Erythroblast (primary cell): ENCODE measurements at regions not wholly inside any gene's neighbourhood (a gene's known extent, or its start where the extent isn't known, plus 50 kb on each side); places are given as distances from the start of the nearest gene placed in this dataset.

Experiments
- DNase-seq, 2 experiments: peaks; one replicate each; lab custom pipeline; 2025; lab: John Stamatoyannopoulos, UW
- GATA1 ChIP-seq: IDR thresholded peaks from 2 replicates; pipeline ENCODE4 v1.6.1; 2011; ENCODE audit warnings: low read depth, mild to moderate bottlenecking, control low read depth, low read length, moderate library complexity
- POLR2A ChIP-seq: IDR thresholded peaks from 2 replicates; pipeline ENCODE4 v1.6.1; 2011; ENCODE audit warnings: mild to moderate bottlenecking, low read length

DNA sequence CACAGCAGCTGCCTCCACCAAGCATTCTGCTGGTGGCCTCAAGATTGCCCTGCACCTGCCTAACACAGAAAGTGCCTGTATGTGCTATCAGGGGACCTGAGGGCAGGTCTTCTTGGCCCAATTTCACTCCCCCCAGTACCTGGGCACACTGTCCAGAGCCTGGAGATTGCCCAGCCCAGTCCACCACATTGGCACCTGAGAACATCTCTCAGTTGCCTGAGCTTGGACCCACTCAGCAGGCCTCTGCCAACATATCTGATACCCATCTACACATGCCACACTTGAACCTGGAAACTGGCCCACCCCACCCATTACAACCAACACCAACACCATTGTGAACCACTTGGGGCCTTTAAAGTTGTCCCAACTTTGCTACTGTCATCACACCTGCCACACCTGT is 1523.1 kb upstream of the CDH9 start:
- TF ChIP-seq GATA1 (no peak), POLR2A (no peak)
- DNase-seq, result no peak

DNA sequence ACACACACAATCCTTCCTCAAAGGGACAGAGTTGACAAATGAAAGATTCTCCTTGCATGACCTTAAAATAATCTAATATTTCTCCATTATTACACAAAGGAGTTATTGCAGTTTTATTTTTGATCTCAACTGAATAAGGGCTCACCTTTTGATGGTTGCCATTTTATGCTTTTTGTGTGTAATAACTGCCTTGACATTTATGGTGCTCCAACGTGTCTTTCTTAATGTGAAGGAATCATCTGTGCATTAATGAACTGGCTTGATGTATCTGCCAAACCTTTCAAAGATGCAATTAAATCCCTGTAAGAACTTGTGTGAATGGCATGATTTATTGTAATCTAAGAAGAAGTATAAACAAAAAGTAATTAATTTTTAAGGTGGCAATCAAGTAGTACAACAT is 1519.8 kb upstream of the CDH9 start:
- TF ChIP-seq POLR2A (no peak), GATA1 (no peak)
- no peak for DNase-seq

DNA sequence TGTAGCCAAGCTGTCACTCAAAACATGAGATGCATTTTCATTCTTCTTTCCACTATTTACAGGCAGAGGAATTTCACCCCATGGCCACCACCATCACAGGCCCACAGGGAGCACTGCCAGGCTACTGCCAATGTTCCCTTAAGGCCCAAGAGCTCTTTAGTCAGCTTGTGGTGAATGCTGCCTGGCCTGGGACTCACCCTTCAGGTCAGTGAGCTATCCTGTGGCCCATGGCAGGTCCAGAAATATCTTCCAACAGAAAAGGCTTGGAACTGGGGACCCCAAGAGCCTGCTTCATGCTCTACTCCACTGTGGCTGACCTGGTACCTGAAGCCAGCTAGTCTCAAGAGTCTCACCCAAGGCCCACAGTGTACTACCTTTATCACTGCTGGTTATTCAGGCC is 1518.7 kb upstream of the CDH9 start:
- TF ChIP-seq GATA1, result no peak
- TF ChIP-seq POLR2A, result no peak
- DNase-seq, result no peak

DNA sequence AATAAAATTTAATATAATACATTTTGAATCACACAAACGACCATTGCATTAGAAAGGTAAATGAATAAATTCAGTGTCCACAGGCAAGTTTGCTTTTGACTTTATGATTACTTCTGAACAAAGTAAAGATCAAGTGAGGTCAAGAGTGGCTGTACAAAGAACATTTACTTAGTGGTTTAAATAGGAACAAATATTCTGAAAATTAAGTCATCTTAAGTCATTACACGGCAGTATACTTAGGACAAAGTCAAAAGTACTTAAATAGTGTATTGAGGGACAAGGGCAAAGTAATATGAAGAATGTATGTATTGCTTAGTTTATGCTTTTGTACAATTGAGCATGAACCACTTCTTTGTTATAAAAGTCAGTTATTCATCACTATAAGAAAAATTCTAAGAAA is 1511.2 kb upstream of the CDH9 start:
- no peak for TF ChIP-seq POLR2A
- TF ChIP-seq GATA1, result no peak
- no peak for DNase-seq

DNA sequence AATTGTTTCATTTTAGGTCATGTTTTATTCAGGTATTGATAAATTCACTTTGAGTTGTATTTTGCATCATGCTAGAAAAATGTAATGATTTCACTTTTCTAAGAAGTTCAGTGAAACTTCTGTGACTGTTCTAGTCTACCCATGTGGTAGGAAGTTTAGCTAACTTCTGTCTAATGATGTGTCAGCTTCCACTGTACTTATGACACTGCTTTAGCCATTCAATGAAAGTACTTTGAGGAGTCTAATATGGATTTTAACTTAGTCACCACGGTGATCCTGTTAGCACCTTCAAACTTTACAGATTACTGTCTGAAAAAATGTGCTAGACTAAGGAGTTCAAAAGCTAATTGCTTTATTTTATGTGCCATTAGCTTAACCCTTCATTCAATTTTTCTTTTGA is 1510.5 kb upstream of the CDH9 start:
- no peak for TF ChIP-seq POLR2A
- TF ChIP-seq GATA1, result no peak
- no peak for DNase-seq

DNA sequence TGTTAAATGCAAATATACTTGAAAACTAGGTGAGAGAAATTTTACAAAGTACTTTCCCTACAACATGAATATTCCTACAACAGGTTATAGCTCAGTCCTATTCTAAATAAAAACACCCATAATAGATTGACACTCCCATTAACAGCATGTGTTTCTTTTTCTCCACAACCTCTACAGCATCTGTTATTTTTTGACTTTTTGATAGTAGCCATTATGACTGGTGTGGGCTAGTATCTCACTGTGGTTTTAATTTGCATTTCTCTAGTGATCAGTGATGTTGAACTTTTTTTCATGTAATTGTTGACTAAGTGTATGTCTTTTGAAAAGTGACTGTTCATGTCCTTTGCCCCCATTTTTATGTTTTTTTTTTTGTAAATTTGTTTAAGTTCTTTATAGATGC is 1506.1 kb upstream of the CDH9 start:
- no peak for TF ChIP-seq POLR2A
- TF ChIP-seq GATA1, result no peak
- DNase-seq, result no peak

DNA sequence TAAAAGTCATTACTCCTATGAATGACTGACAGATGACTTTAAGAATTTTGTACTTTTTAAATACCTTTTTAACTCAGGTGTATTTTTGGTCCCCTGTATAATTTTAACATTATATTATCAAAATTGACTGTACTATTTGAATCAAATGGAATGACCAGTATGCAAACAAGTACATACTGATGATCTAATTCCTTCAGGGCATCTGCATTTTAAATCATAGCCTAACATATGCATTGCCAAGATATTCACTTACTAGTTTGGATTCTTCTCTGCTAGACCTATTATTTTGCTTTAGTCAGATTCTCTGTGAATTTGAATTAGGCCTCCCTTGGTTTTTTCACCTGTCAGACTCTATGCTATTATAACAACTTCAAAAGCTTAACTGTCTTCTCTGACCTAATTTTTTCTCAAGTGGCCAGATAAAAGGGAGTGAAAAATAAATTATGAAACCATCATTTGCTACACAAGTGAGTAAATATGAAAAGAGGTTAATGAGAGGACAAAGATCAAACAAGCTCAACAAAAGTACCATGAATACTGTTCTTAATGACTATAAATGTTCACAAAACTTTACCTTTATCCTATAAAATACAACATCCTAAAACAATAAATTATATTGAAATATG is 1505.2 kb upstream of the CDH9 start:
- no peak for TF ChIP-seq POLR2A
- TF ChIP-seq GATA1, result no peak
- DNase-seq, result no peak

DNA sequence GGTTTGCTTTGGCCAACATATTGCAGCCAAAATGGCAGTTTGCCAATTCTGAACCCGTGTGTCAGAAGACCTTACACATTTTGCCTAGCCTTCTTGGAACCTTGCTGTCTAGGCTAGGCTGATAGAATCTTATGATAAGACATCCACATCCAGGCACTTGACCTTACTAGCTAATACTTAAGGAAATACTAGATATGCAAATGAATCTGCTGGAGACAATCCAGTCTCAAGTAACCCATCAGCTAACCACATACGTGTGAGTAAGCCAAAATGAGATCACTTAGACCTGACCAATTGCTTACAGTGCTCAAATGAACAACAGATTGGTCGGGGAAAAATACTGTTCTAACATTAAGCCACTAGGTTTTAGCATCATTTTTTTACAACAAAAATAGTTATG is 1504.6 kb upstream of the CDH9 start:
- no peak for DNase-seq
- TF ChIP-seq GATA1 (no peak), POLR2A (no peak)

DNA sequence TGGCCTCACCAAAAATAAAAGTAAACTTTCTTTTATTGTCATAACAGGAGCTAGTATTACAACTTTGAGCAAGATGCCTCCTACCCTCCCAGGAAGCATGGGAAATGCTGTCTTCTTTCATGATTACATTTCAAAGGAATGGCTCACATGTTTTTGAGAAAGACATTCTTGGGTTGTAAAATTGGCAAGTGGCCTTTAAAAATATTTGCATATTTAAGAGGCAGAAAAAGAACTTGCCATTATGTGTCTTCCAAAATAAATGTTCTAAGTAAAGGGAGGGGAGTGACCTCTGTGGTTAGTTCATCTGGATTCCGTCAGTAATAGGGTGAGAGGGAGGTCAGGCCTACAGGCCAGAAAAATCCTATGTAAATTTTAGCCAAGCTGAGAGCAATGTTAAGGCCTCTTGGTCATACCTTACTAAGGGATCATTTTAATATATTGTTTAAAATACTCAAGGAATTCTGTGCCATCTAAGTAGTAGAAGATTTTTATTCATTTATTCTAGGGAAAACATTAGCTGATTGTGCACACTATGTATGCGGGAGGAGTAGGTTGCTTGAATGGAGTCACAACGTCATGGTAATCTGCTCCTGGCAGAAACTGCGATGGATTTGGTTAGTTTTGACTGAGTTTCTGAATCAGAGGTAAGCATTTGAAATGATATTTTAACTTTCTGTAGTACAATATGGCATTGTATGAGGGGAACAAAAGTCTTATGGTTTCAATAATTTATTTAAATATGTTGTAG is 1485.7 kb upstream of the CDH9 start:
- TF ChIP-seq POLR2A (no peak), GATA1 (no peak)
- no peak for DNase-seq

DNA sequence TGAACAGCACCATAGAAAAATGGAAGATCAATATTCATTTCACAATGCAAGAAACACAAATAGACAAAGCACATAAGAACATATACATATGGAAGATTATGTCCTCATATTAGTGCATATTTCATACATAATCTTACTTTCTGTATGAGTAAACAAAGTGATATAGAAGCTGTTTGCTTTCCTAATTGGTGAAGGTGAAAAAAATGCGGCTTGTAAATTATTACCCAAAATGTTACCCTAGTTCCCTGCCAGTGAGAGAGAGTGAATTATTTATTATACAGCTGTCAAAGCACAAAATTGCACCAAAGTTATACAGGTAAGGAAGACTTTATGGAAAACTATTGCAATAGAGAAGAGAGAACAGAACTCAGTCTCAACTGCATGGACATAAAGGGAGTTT is 1485.0 kb upstream of the CDH9 start:
- no peak for TF ChIP-seq GATA1
- TF ChIP-seq POLR2A, result no peak
- DNase-seq, result no peak

DNA sequence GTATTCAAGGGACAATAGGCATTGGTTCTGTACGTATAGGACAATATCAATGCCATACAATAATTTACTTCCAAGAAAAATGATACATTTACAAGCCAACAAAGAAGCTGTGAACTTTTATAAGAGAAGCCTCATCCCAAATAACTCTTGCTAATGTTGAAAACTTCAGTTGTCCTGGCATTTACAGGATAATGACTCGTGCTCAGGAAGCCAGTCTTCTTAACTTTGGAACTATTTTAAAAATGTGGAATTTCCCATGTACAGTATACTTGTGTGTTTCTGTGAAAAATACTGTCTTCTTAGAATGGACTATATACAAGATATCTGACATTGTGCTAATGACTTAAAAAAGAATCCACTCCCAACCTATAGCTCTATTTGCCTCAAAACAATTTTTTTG is 1479.3 kb upstream of the CDH9 start:
- DNase-seq, result no peak
- TF ChIP-seq GATA1 (no peak), POLR2A (no peak)

DNA sequence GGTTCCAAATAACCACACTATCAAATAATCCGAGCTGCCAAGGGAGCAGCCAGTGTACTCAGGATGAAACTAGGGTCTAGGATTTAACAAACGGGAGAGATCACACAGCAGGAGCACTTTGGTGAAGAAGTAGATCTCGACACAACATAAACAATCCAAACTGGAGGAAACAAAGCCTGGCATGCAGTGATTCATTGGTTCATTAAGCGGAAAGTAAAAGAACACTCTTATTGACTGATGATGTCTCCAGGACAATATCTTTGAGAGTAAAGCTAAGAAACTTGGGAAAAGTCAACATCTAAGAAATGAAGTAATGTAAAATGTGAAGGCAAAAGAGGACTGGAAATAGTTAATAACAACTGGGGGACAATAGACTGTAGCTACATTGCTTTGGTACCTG is 1478.3 kb upstream of the CDH9 start:
- no peak for DNase-seq
- TF ChIP-seq POLR2A (no peak), GATA1 (no peak)

DNA sequence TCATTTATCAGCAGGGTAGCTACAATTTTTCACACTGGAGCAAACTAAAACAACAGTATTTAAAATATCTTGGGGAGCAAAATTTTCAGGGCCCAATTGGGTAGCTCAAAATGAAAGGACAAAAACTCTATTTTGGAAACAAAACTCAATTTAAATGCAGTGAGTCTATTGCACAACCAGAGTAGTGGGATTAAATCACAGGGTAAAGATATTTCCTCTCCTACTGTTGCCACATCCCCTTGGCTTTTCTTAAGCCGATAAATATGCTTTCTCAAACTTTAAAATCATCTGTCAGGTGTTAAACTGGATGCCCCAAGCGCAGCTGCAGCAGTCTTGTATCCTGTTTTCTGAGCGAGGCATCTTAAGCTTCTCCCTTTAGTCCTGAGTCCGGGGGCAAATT is 1474.3 kb upstream of the CDH9 start:
- TF ChIP-seq POLR2A, result no peak
- TF ChIP-seq GATA1, result no peak
- DNase-seq, result no peak

DNA sequence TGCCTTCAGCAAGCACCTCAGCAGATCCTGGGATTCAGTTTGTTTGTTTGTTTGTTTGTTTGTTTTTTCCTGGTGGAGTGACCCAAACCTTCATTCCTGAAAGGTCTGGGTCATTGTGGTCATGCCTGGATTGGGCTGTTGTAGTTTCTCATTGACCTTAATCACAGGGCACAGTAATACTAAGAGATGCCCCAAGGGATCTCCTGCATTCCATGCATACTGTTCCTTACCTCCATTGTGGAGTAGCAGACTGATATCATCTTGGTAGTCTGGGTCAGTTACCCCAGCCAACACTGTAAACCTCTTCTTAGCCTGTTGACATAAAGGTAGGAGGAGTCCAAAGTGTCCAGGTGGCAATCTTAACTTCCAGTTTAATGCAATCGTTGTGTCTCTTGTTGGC is 1466.7 kb upstream of the CDH9 start:
- TF ChIP-seq POLR2A, result no peak
- no peak for TF ChIP-seq GATA1
- DNase-seq, result no peak

DNA sequence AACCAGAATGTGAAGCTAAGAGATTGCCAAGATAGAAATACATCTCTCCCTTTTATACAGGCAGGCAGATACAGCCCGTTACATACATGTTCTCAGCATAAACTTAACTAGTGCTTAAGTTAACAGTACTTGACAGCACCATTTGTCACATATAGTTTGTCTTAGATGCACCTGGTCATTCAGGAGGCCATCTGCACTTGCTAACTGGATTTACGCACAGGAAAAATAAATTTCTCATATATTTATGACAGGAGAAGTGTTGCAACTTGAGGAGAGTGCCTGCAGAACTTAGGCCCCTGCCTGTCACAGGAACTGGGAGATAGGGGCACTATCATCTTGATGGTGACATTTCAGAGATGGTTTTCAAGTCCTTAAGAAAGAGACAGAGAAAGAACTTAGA is 1462.1 kb upstream of the CDH9 start:
- TF ChIP-seq GATA1 (no peak), POLR2A (no peak)
- DNase-seq, result no peak
